B cell (primary cell): ENCODE measurements at regions not wholly inside any gene's neighbourhood (a gene's known extent, or its start where the extent isn't known, plus 50 kb on each side); places are given as distances from the start of the nearest gene placed in this dataset.

ENCODE experiments used
- ATAC-seq: fragments of 200-7000 bp; cut with Tn5 transposase; one replicate; pipeline ENCODE4 v1.10.0; 2021; ENCODE audit warnings: low read depth, mild to moderate bottlenecking, moderate number of reproducible peaks, moderate library complexity
- CTCF ChIA-PET: fragments of 350-600 bp; sonication (Branson Sonifier 250); formaldehyde crosslinking; loops from one replicate; lab custom pipeline; 2021; ENCODE audit warnings: antibody characterized with exemption, inconsistent platforms; lab: Charles Lee
- POLR2A ChIA-PET: fragments of 350-600 bp; sonication (Branson Sonifier 250); formaldehyde crosslinking; loops from one replicate; lab custom pipeline; 2021; ENCODE audit warnings: antibody characterized with exemption; lab: Charles Lee
- DNase-seq: peaks from one replicate; pipeline ENCODE4 v3.0.0; 2013
- H2AFZ ChIP-seq: 2 replicates; pipeline ENCODE4 v1.6.1; 2012; ENCODE audit warnings: mild to moderate bottlenecking, low read depth, low read length; ENCODE audit not compliant: insufficient read depth, poor library complexity, severe bottlenecking
- H3K27ac ChIP-seq, 2 donors: 1 replicate in 1 of 2; 2 replicates in 1 of 2; pipeline ENCODE4 v1.5.1; 2012 to 2013; ENCODE audit warnings: low read length in 2 of 2, mild to moderate bottlenecking in 2 of 2, moderate library complexity in 1 of 2
- H3K27me3 ChIP-seq, 4 experiments: fragments of 200-600 bp in 1 of 4; sonication (generic) in 1 of 4; replicated peaks in 1 of 4; 1 replicate in 2 of 4; 2 replicates in 2 of 4; pipeline versions ENCODE4 v1.6.1 to v1.7.0; 2013 to 2016; ENCODE audit warnings: low read length in 3 of 4, mild to moderate bottlenecking in 2 of 4, mixed read lengths in 1 of 4, moderate library complexity in 1 of 4; ENCODE audit not compliant: insufficient read depth in 4 of 4, control insufficient read depth in 3 of 4; ENCODE audit errors: control extremely low read depth in 1 of 4
- H3K36me3 ChIP-seq, 2 experiments: replicated peaks in 1 of 2; 1 replicate in 1 of 2; 2 replicates in 1 of 2; pipeline versions ENCODE4 v1.6.1 to v1.7.1; 2013; ENCODE audit warnings: low read length in 1 of 2; ENCODE audit not compliant: insufficient read depth in 2 of 2, control insufficient read depth in 1 of 2; ENCODE audit errors: control extremely low read depth in 1 of 2, extremely low read depth in 1 of 2
- H3K4me1 ChIP-seq, 2 donors: fragments of 200-600 bp in 1 of 2; sonication (generic) in 1 of 2; 1 replicate in 1 of 2; 2 replicates in 1 of 2; pipeline versions ENCODE4 v1.5.1 to v1.6.1; 2013 to 2017; ENCODE audit warnings: low read length in 2 of 2; ENCODE audit not compliant: control insufficient read depth in 2 of 2, insufficient read depth in 2 of 2
- H3K4me2 ChIP-seq: replicated peaks from 2 replicates; pipeline ENCODE3; 2012; ENCODE audit warnings: mild to moderate bottlenecking, low read depth, low read length; ENCODE audit not compliant: poor library complexity, severe bottlenecking
- H3K4me3 ChIP-seq, 5 experiments: fragments of 200-600 bp in 1 of 5; sonication (generic) in 1 of 5; 1 replicate in 3 of 5; 2 replicates in 2 of 5; pipeline versions ENCODE4 v1.5.1 to v1.7.0; 2011 to 2016; ENCODE audit warnings: low read length in 4 of 5, mild to moderate bottlenecking in 4 of 5, low read depth in 2 of 5, control low read depth in 1 of 5, moderate library complexity in 1 of 5; ENCODE audit not compliant: insufficient read depth in 1 of 5; ENCODE audit errors: control extremely low read depth in 1 of 5, extremely low read depth in 1 of 5
- H3K79me2 ChIP-seq: fragments of 200-600 bp; sonication (generic); one replicate; pipeline ENCODE4 v1.6.0; 2016; ENCODE audit warnings: low read length; ENCODE audit not compliant: control insufficient read depth, insufficient read depth
- H3K9ac ChIP-seq: fragments of 200-600 bp; sonication (generic); 2 replicates; pipeline ENCODE4 v1.6.1; 2017; ENCODE audit warnings: mild to moderate bottlenecking, low read length, moderate library complexity
- H3K9me3 ChIP-seq, 3 donors: one replicate each; pipeline versions ENCODE4 v1.6.1 to v1.7.1; 2013; ENCODE audit warnings: low read length in 2 of 3; ENCODE audit not compliant: control insufficient read depth in 2 of 3, insufficient read depth in 1 of 3; ENCODE audit errors: control extremely low read depth in 1 of 3
- H4K20me1 ChIP-seq: 2 replicates; pipeline ENCODE4 v1.6.0; 2012; ENCODE audit warnings: mild to moderate bottlenecking, low read length; ENCODE audit not compliant: insufficient read depth, control insufficient read depth, poor library complexity, severe bottlenecking
- H3K27ac Mint-ChIP-seq: one replicate; pipeline ENCODE4 v1.8.0; 2021; ENCODE audit warnings: mixed read lengths
- H3K27me3 Mint-ChIP-seq: one replicate; pipeline ENCODE4 v1.8.0; 2021; ENCODE audit warnings: mixed read lengths
- H3K4me1 Mint-ChIP-seq: one replicate; pipeline ENCODE4 v1.8.0; 2021; ENCODE audit warnings: mixed read lengths
- H3K4me3 Mint-ChIP-seq: one replicate; pipeline ENCODE4 v1.8.0; 2021; ENCODE audit warnings: mixed read lengths
- H3K9me3 Mint-ChIP-seq: one replicate; pipeline ENCODE4 v1.8.0; 2022; ENCODE audit warnings: mixed read lengths; ENCODE audit not compliant: insufficient read depth
- EZH2 ChIP-seq: IDR thresholded peaks from 2 replicates; pipeline ENCODE4 v1.6.1; 2012; ENCODE audit warnings: borderline replicate concordance, low read depth, mild to moderate bottlenecking, moderate library complexity, low read length; ENCODE audit not compliant: insufficient read depth, poor library complexity, severe bottlenecking
- WGBS: methylation state at CpG from one replicate; pipeline ENCODE4 v1.1.5; 2013; ENCODE audit warnings: missing lambda C conversion rate; ENCODE audit not compliant: insufficient coverage; 5-methylcytosine and 5-hydroxymethylcytosine counted together
- intact Hi-C: fragments of 100-400 bp; cut with micrococcal nuclease; formaldehyde crosslinking; loops from one replicate; pipeline ENCODE4 v1.10.0; 2022
- TF ChIP-seq, protein P1 (sequence below): fragments of 200-600 bp; IDR thresholded peaks from one replicate; pipeline ENCODE4 v1.8.0; 2022; ENCODE audit warnings: antibody characterized with exemption, mild to moderate bottlenecking

- Histone ChIP-seq H4K20me1 (no peaks in the 10 kb centered on the region), H3K4me1 (no peaks in the 10 kb centered on the region), H3K27me3 (no peaks in the 10 kb centered on the region), H3K36me3 (no peaks in the 10 kb centered on the region), H3K9ac (no peak overlapping the region), H3K27ac (no peak overlapping the region), H3K4me2 (no peak overlapping the region), H3K9me3 (peaks cover 0 to 3% (median 1%) of the 10 kb centered on the region in 3 donors), H3K79me2 (no peaks in the 10 kb centered on the region), H2AFZ (no peak overlapping the region), H3K4me3 (no peak overlapping the region)
- Mint-ChIP-seq H3K27me3 (no peaks in the 10 kb centered on the region), H3K4me3 (no peak overlapping the region), H3K4me1 (no peaks in the 10 kb centered on the region), H3K9me3 (peaks cover 2% of the 10 kb centered on the region), H3K27ac (no peak overlapping the region)
- CTCF ChIA-PET: no interaction called here
- POLR2A ChIA-PET: no interaction called here
- WGBS: 94% methylated on average over 2 of the region's 3 CpGs
- ATAC-seq: no peak
- no peak for DNase-seq
- TF ChIP-seq, protein P1, sequence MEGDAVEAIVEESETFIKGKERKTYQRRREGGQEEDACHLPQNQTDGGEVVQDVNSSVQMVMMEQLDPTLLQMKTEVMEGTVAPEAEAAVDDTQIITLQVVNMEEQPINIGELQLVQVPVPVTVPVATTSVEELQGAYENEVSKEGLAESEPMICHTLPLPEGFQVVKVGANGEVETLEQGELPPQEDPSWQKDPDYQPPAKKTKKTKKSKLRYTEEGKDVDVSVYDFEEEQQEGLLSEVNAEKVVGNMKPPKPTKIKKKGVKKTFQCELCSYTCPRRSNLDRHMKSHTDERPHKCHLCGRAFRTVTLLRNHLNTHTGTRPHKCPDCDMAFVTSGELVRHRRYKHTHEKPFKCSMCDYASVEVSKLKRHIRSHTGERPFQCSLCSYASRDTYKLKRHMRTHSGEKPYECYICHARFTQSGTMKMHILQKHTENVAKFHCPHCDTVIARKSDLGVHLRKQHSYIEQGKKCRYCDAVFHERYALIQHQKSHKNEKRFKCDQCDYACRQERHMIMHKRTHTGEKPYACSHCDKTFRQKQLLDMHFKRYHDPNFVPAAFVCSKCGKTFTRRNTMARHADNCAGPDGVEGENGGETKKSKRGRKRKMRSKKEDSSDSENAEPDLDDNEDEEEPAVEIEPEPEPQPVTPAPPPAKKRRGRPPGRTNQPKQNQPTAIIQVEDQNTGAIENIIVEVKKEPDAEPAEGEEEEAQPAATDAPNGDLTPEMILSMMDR: no peak
- no peak for TF ChIP-seq EZH2
- intact Hi-C loops: no loop called here
Measured at GRCh38 chr18:65363011-65363410, 387.8 kb upstream of the CDH7 start.

- Histone ChIP-seq H3K79me2 (no peaks in the 10 kb centered on the region), H3K4me2 (no peak overlapping the region), H3K4me3 (no peak overlapping the region), H3K36me3 (no peaks in the 10 kb centered on the region), H3K27ac (no peak overlapping the region), H4K20me1 (no peaks in the 10 kb centered on the region), H3K9me3 (peaks cover 0 to 3% (median 0%) of the 10 kb centered on the region in 3 donors), H3K27me3 (no peaks in the 10 kb centered on the region), H2AFZ (no peak overlapping the region), H3K9ac (no peak overlapping the region), H3K4me1 (no peaks in the 10 kb centered on the region)
- ChIA-PET CTCF (no interaction called here), POLR2A (no interaction called here)
- no peak for TF ChIP-seq EZH2
- TF ChIP-seq, protein P1: no peak
- H3K9me3 Mint-ChIP-seq: no peaks in the 10 kb centered on the region
- no CpG with 5 or more reads among the region's 1 CpG for WGBS
- ATAC-seq (no peak), DNase-seq (no peak)
- intact Hi-C loops: no loop called here
- no peaks in the 10 kb centered on the region for H3K4me1 Mint-ChIP-seq
- H3K4me3 Mint-ChIP-seq: no peak overlapping the region
- no peak overlapping the region for H3K27ac Mint-ChIP-seq
- H3K27me3 Mint-ChIP-seq: no peaks in the 10 kb centered on the region
Measured at GRCh38 chr18:65359479-65359878, 391.3 kb upstream of the CDH7 start.
